SU-DHL-6 (cell line): ENCODE measurements at regions not wholly inside any gene's neighbourhood (a gene's known extent, or its start where the extent isn't known, plus 50 kb on each side); places are given as distances from the start of the nearest gene placed in this dataset.

Experiments used
- EZH2phosphoT487 ChIP-seq: fragments of 200-600 bp; sonication (generic), shearing (Covaris generic); conservative IDR thresholded peaks from 2 replicates; pipeline ENCODE4 v1.6.1; 2018; ENCODE audit warnings: mild to moderate bottlenecking, antibody characterized with exemption, low read length, moderate library complexity, mixed read lengths
- TF ChIP-seq, protein P1 (sequence below): fragments of 200-600 bp; sonication (generic); IDR thresholded peaks from one replicate; pipeline ENCODE4 v1.5.1; 2017; ENCODE audit warnings: antibody characterized with exemption, mild to moderate bottlenecking, low read length, moderate library complexity; ENCODE audit not compliant: insufficient read depth, poor library complexity, severe bottlenecking

DNA sequence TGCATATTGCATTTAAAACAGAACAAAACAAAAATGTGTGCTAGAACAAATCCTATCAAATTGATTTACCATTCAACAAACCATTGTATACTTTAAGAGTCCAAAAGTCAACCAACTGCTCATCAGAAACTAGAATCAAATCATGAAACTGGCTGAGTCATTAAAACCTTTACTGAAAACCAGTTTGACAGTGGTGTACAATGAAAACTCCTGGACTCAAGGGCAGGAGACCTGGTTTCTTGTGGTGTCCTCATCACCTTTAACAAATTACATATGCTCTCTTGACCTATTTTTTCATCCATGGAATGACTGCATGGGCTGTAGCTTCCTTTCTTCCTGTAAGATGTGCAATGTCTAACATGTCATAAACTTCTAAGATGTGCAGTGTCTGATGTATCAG, 315.3 kb upstream of the SLC30A5 start:
- TF ChIP-seq, protein P1, sequence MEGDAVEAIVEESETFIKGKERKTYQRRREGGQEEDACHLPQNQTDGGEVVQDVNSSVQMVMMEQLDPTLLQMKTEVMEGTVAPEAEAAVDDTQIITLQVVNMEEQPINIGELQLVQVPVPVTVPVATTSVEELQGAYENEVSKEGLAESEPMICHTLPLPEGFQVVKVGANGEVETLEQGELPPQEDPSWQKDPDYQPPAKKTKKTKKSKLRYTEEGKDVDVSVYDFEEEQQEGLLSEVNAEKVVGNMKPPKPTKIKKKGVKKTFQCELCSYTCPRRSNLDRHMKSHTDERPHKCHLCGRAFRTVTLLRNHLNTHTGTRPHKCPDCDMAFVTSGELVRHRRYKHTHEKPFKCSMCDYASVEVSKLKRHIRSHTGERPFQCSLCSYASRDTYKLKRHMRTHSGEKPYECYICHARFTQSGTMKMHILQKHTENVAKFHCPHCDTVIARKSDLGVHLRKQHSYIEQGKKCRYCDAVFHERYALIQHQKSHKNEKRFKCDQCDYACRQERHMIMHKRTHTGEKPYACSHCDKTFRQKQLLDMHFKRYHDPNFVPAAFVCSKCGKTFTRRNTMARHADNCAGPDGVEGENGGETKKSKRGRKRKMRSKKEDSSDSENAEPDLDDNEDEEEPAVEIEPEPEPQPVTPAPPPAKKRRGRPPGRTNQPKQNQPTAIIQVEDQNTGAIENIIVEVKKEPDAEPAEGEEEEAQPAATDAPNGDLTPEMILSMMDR = no peak
- no peak for TF ChIP-seq EZH2phosphoT487
